ENCODE measurements at regions not wholly inside any gene's neighbourhood (a gene's known extent, or its start where the extent isn't known, plus 50 kb on each side); places are given as distances from the start of the nearest gene placed in this dataset.

- no peak for TF ChIP-seq CTCF (conservative IDR thresholded peaks at IDR 0.05; ENCODE audit: low read length)
- TF ChIP-seq EZH2phosphoT487 (IDR thresholded peaks at IDR 0.05; ENCODE audit: borderline replicate concordance): no peak
Observed at GRCh38 chr20:48403167-48403761, 424.5 kb downstream of the PREX1 start.
